HepG2 (cell line): ENCODE measurements at regions not wholly inside any gene's neighbourhood (a gene's known extent, or its start where the extent isn't known, plus 50 kb on each side); places are given as distances from the start of the nearest gene placed in this dataset.

Source experiments
- AKNA ChIP-seq: sonication (generic); formaldehyde crosslinking; IDR thresholded peaks from 2 replicates; pipeline ENCODE4 v1.4.0; 2020; ENCODE audit warnings: missing genetic modification reagents, borderline replicate concordance
- CTCF ChIP-seq: sonication (generic); formaldehyde crosslinking; IDR thresholded peaks from 2 replicates; pipeline ENCODE4 v1.5.0; 2020; ENCODE audit warnings: mild to moderate bottlenecking, missing genetic modification reagents, moderate library complexity
- FOXC1 ChIP-seq: sonication (generic); formaldehyde crosslinking; IDR thresholded peaks from 2 replicates; pipeline ENCODE4 v1.8.0; 2022; ENCODE audit warnings: mild to moderate bottlenecking, missing genetic modification reagents, borderline replicate concordance
- IRF2 ChIP-seq: IDR thresholded peaks from 2 replicates; pipeline ENCODE4 v1.6.1; 2018; ENCODE audit warnings: missing genetic modification reagents, missing compliant biosample characterization
- SMAD9 ChIP-seq: sonication (generic); formaldehyde crosslinking; IDR thresholded peaks from 2 replicates; pipeline ENCODE4 v1.5.1; 2020; ENCODE audit warnings: mild to moderate bottlenecking, missing genetic modification reagents
- TEAD2 ChIP-seq: sonication (generic); formaldehyde crosslinking; IDR thresholded peaks from 2 replicates; pipeline ENCODE4 v1.9.0; 2021; ENCODE audit warnings: missing genetic modification reagents
- ZNF446 ChIP-seq: sonication (generic); formaldehyde crosslinking; IDR thresholded peaks from 2 replicates; pipeline ENCODE4 v1.5.0; 2020; ENCODE audit warnings: mild to moderate bottlenecking, missing genetic modification reagents
- ZNF644 ChIP-seq: IDR thresholded peaks from 2 replicates; pipeline ENCODE4 v1.6.1; 2016; ENCODE audit warnings: low read depth
- ZNF788 ChIP-seq: sonication (generic); formaldehyde crosslinking; IDR thresholded peaks from 2 replicates; pipeline ENCODE4 v1.5.0; 2020; ENCODE audit warnings: mild to moderate bottlenecking, missing genetic modification reagents, borderline replicate concordance

- TF ChIP-seq SMAD9 (CRISPR knock-in tag) (no peak), ZNF788 (CRISPR knock-in tag) (no peak), AKNA (CRISPR knock-in tag) (no peak), ZNF644 (no peak), ZNF446 (CRISPR knock-in tag) (no peak), IRF2 (CRISPR knock-in tag) (no peak), CTCF (CRISPR knock-in tag) (no peak), FOXC1 (CRISPR knock-in tag) (no peak), TEAD2 (CRISPR knock-in tag) (no peak)
Measured at GRCh38 chr12:11510671-11511070, 115.3 kb upstream of the PRB2 start (continued).
